HCT116 (cell line): ENCODE measurements at regions not wholly inside any gene's neighbourhood (a gene's known extent, or its start where the extent isn't known, plus 50 kb on each side); places are given as distances from the start of the nearest gene placed in this dataset.

Experiments
- CEBPB ChIP-seq: IDR thresholded peaks from 2 replicates; pipeline ENCODE4 v1.6.1; 2012; ENCODE audit warnings: low read depth
- EGR1 ChIP-seq: IDR thresholded peaks from 2 replicates; pipeline ENCODE4 v1.6.1; 2012; ENCODE audit warnings: low read depth
- EZH2phosphoT487 ChIP-seq: fragments of 200-600 bp; IDR thresholded peaks from 2 replicates; pipeline ENCODE4 v1.6.1; 2018; ENCODE audit warnings: antibody characterized with exemption, borderline replicate concordance
- JUND ChIP-seq: IDR thresholded peaks from 2 replicates; pipeline ENCODE4 v1.6.1; 2012
- POLR2A ChIP-seq: IDR thresholded peaks from 2 replicates; pipeline ENCODE4 v1.7.0; 2011; ENCODE audit warnings: borderline replicate concordance; ENCODE audit not compliant: insufficient read depth, insufficient read length; ENCODE audit errors: extremely low read depth
- POLR2AphosphoS5 ChIP-seq: IDR thresholded peaks from 2 replicates; pipeline ENCODE4 v1.6.1; 2011; ENCODE audit warnings: mild to moderate bottlenecking, low read depth, low read length, moderate library complexity
- RAD21 ChIP-seq: IDR thresholded peaks from 2 replicates; pipeline ENCODE4 v1.6.1; 2012; ENCODE audit warnings: low read depth, mild to moderate bottlenecking
- SRF ChIP-seq: IDR thresholded peaks from 2 replicates; pipeline ENCODE4 v1.6.1; 2012; ENCODE audit warnings: low read depth
- TCF7L2 ChIP-seq: IDR thresholded peaks from 2 replicates; pipeline ENCODE4 v1.7.0; 2011; ENCODE audit warnings: borderline replicate concordance, inconsistent platforms; ENCODE audit not compliant: insufficient read depth, insufficient read length; ENCODE audit errors: extremely low read depth
- ZFX ChIP-seq: fragments of 450-650 bp; IDR thresholded peaks from 2 replicates; pipeline ENCODE4 v1.6.1; 2017
- ZNF274 ChIP-seq: fragments of 200-500 bp; sonication (Bioruptor generic); IDR thresholded peaks from 2 replicates; pipeline ENCODE4 v1.6.1; 2014; ENCODE audit warnings: mild to moderate bottlenecking, low read depth, low read length, inconsistent platforms
- TF ChIP-seq, protein P1 (sequence below), 3 experiments: fragments of 200-600 bp in 1 of 3; sonication (generic) in 1 of 3; IDR thresholded peaks in 2 of 3; conservative IDR thresholded peaks in 1 of 3; 2 replicates each; pipeline ENCODE4 v1.5.1; 2012 to 2017; ENCODE audit warnings: low read depth in 2 of 3, low read length in 2 of 3, antibody characterized with exemption in 1 of 3, borderline replicate concordance in 1 of 3, control low read depth in 1 of 3, mild to moderate bottlenecking in 1 of 3, mixed read lengths in 1 of 3, mixed run types in 1 of 3, moderate library complexity in 1 of 3; ENCODE audit not compliant: insufficient read depth in 1 of 3
- TF ChIP-seq, protein P2 (sequence below): IDR thresholded peaks from 2 replicates; pipeline ENCODE4 v1.6.1; 2011; ENCODE audit warnings: mild to moderate bottlenecking, low read length, moderate library complexity; ENCODE audit not compliant: insufficient replicate concordance; ENCODE audit errors: extremely low read depth
- TF ChIP-seq, protein P3 (sequence below): IDR thresholded peaks from 2 replicates; pipeline ENCODE4 v1.6.1; 2012

DNA sequence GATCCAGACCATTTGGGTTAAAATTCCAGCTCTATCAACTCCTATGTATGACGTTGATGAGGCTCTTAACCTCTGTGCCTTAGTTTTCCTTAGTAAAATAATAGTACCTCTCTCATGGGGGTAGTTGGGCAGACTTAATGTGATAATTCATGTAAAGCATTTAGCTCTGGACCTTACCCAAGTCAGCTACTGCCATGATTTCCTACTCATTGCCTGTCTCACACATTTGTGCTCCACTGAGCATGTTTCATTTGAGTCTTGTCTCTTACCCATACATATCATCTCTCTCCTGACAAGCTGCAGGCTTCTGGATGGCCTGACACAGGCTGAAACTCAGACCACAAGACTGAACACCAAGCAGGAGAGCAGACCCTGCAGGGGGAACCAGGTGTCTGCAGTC is 77.7 kb upstream of the ZBTB40 start:
- TF ChIP-seq EGR1 (no peak), JUND (no peak), TCF7L2 (no peak), POLR2AphosphoS5 (no peak), POLR2A (no peak), EZH2phosphoT487 (no peak), SRF (no peak), RAD21 (no peak), CEBPB (no peak), ZFX (no peak), ZNF274 (no peak)
- TF ChIP-seq, protein P1, sequence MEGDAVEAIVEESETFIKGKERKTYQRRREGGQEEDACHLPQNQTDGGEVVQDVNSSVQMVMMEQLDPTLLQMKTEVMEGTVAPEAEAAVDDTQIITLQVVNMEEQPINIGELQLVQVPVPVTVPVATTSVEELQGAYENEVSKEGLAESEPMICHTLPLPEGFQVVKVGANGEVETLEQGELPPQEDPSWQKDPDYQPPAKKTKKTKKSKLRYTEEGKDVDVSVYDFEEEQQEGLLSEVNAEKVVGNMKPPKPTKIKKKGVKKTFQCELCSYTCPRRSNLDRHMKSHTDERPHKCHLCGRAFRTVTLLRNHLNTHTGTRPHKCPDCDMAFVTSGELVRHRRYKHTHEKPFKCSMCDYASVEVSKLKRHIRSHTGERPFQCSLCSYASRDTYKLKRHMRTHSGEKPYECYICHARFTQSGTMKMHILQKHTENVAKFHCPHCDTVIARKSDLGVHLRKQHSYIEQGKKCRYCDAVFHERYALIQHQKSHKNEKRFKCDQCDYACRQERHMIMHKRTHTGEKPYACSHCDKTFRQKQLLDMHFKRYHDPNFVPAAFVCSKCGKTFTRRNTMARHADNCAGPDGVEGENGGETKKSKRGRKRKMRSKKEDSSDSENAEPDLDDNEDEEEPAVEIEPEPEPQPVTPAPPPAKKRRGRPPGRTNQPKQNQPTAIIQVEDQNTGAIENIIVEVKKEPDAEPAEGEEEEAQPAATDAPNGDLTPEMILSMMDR (IDR thresholded peaks at IDR 0.05 in 2 of 3, conservative IDR thresholded peaks at IDR 0.05 in 1 of 3; ENCODE audit: borderline replicate concordance in 1 of 3, insufficient read depth in 1 of 3, low read depth in 2 of 3, low read length in 2 of 3) = no peak
- TF ChIP-seq, protein P2, sequence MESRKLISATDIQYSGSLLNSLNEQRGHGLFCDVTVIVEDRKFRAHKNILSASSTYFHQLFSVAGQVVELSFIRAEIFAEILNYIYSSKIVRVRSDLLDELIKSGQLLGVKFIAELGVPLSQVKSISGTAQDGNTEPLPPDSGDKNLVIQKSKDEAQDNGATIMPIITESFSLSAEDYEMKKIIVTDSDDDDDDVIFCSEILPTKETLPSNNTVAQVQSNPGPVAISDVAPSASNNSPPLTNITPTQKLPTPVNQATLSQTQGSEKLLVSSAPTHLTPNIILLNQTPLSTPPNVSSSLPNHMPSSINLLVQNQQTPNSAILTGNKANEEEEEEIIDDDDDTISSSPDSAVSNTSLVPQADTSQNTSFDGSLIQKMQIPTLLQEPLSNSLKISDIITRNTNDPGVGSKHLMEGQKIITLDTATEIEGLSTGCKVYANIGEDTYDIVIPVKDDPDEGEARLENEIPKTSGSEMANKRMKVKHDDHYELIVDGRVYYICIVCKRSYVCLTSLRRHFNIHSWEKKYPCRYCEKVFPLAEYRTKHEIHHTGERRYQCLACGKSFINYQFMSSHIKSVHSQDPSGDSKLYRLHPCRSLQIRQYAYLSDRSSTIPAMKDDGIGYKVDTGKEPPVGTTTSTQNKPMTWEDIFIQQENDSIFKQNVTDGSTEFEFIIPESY = no peak
- TF ChIP-seq, protein P3, sequence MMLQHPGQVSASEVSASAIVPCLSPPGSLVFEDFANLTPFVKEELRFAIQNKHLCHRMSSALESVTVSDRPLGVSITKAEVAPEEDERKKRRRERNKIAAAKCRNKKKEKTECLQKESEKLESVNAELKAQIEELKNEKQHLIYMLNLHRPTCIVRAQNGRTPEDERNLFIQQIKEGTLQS = no peak
